NOMO-1 (cell line): ENCODE measurements at regions not wholly inside any gene's neighbourhood (a gene's known extent, or its start where the extent isn't known, plus 50 kb on each side); places are given as distances from the start of the nearest gene placed in this dataset.

ENCODE experiments used
- DNase-seq, 2 experiments: peaks; one replicate each; lab custom pipeline; 2025; ENCODE audit not compliant: unreplicated experiment in 2 of 2; lab: John Stamatoyannopoulos, UW

- DNase-seq = no peak
Measured at GRCh38 chr5:4422247-4422646, 717.9 kb upstream of the ADAMTS16 start.

DNA sequence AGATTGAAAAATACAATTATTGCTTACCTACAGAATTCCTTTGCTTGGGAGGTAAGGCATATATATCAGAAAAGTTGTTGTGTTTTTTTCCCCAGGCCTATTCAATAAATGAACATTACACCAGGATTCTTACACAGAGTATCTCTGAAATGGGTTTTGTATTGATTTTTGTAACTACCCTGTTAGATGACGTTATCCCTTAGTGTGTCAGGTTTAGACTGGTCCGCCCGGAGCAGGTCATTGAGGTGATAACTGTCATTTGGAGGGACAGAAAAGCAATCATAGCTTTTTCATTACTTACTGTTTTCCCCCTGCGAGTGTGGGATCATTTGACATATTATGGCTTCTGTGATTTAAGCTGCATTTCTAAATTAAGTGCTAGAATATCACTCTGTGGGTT, 715.2 kb upstream of the ADAMTS16 start:
- DNase-seq = no peak

- DNase-seq = no peak
Measured at GRCh38 chr5:4440536-4440935, 699.6 kb upstream of the ADAMTS16 start.

- no peak for DNase-seq
Measured at GRCh38 chr5:4442221-4442620, 697.9 kb upstream of the ADAMTS16 start.

DNA sequence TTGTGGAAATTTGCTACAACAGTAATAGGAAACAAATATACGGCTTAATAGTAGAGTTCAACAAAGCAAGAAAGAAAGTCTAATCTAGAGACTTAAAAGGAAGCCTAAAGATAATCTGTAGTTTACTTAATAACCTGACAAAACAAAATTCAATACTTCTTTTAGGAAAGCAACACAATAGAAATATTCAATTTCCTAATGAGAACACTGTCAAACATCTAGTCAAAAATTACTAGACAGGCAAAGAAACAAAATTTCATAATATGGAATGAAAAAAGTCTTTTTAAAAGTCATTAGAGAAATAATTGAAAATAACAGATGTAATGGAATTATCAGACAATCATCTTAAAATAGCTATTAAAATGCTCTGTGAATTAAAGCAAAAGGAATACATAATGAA, 692.5 kb upstream of the ADAMTS16 start:
- no peak for DNase-seq

- DNase-seq = no peak
Measured at GRCh38 chr5:4453655-4454054, 686.5 kb upstream of the ADAMTS16 start.

- DNase-seq = peak in 1 of 2 experiments; percentile 42
Measured at GRCh38 chr5:4479426-4479825, 660.7 kb upstream of the ADAMTS16 start.

GRCh38 chr5:4480528-4481349, 659.4 kb upstream of the ADAMTS16 start:
- no peak for DNase-seq

DNA sequence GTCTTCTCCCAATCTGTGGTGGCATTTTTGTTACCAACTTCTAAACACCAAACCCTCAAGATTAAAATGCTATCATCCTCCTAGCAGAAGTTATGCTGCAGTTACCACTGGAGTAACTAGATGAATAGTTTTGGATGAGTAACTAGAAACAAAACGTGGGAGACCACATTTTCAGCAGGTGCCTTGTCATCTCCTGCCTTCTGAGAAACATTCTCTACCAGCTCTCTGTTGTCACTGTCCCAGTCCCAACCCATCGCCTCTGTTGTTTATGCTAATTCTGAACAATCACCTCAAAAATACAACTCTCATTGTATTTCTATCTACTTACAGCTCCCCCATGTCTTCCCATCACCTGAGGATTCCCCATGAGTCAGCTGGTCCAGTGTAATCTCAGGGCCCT, 652.5 kb upstream of the ADAMTS16 start:
- no peak for DNase-seq

- DNase-seq = no peak
Measured at GRCh38 chr5:4511996-4512656, 628.0 kb upstream of the ADAMTS16 start.

GRCh38 chr5:4513381-4513780, 626.7 kb upstream of the ADAMTS16 start:
- DNase-seq = no peak

- DNase-seq = no peak
Measured at GRCh38 chr5:4514067-4514648, 626.0 kb upstream of the ADAMTS16 start.

DNA sequence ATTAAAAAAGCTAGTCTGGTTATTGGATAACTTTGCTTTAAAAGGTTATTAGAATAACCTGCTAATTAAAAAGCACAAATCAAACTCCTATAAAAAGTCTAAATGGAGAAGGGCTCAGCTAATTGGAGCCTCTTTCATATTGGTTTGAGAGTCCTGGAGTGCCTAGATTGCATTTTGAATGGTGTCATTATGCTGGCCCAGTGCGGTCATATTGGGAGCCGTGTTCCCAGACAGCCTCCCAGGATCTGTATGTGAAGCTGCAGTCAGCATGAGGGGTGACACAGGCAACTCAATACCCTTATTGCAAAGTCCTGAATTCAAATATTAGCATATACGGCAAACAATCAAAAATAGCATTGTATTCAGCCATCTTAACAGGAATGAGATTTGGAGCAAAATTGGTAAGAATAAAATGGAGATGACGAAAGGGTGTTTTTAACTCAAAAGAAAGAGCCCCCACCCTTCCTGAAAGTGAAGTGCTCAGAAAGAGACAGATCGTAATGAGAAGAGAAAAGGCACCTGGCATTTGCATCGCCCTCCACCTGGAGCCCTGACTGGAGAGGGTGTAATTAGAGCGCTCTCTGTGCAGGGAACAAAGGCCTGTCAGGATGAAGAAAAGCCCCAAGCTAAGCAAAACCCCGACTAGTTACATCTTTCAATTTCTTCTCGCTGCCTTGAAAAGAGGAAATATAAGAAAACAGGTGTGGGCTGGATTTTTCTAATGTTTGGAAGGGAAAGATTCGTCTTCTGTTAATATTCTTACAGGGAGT, 621.0 kb upstream of the ADAMTS16 start:
- no peak for DNase-seq

GRCh38 chr5:4520559-4520958, 619.6 kb upstream of the ADAMTS16 start:
- DNase-seq = no peak

- DNase-seq = no peak
Measured at GRCh38 chr5:4523038-4523437, 617.1 kb upstream of the ADAMTS16 start.

- no peak for DNase-seq
Measured at GRCh38 chr5:4531756-4532704, 608.1 kb upstream of the ADAMTS16 start.

GRCh38 chr5:4532705-4533080, 607.4 kb upstream of the ADAMTS16 start:
- no peak for DNase-seq

GRCh38 chr5:4533457-4534105, 606.5 kb upstream of the ADAMTS16 start:
- no peak for DNase-seq

GRCh38 chr5:4537489-4537888, 602.6 kb upstream of the ADAMTS16 start:
- DNase-seq = no peak
